Duodenal mucosa (tissue), 2 donors: ENCODE measurements at regions not wholly inside any gene's neighbourhood (a gene's known extent, or its start where the extent isn't known, plus 50 kb on each side); places are given as distances from the start of the nearest gene placed in this dataset.
"Not testable (repeated sequence)": the region's sequence is repeated elsewhere in the genome, so short reads cannot be mapped to it uniquely, and the experiment has no call there.

Experiments
- H3K27ac ChIP-seq: one replicate; pipeline ENCODE4 v1.7.0; 2013; ENCODE audit warnings: low read depth, low read length
- H3K27me3 ChIP-seq, 2 donors: one replicate each; pipeline ENCODE4 v1.7.0; 2013; ENCODE audit warnings: low read length in 2 of 2, control low read depth in 1 of 2; ENCODE audit not compliant: insufficient read depth in 2 of 2, control insufficient read depth in 1 of 2
- H3K36me3 ChIP-seq, 2 donors: one replicate each; pipeline ENCODE4 v1.7.0; 2013; ENCODE audit warnings: low read length in 2 of 2, control low read depth in 1 of 2; ENCODE audit not compliant: insufficient read depth in 2 of 2, control insufficient read depth in 1 of 2
- H3K4me1 ChIP-seq, 2 donors: one replicate each; pipeline ENCODE4 v1.7.0; 2013; ENCODE audit warnings: low read length in 2 of 2, control low read depth in 1 of 2; ENCODE audit not compliant: insufficient read depth in 2 of 2, control insufficient read depth in 1 of 2
- H3K4me3 ChIP-seq, 2 donors: one replicate each; pipeline ENCODE4 v1.7.0; 2013; ENCODE audit warnings: low read length in 2 of 2, low read depth in 1 of 2
- H3K9ac ChIP-seq, 2 donors: one replicate each; pipeline ENCODE4 v1.7.0; 2013; ENCODE audit warnings: low read length in 2 of 2, low read depth in 1 of 2
- H3K9me3 ChIP-seq, 2 donors: one replicate each; pipeline ENCODE4 v1.7.0; 2013; ENCODE audit warnings: low read length in 2 of 2, control low read depth in 1 of 2; ENCODE audit not compliant: control insufficient read depth in 1 of 2

DNA sequence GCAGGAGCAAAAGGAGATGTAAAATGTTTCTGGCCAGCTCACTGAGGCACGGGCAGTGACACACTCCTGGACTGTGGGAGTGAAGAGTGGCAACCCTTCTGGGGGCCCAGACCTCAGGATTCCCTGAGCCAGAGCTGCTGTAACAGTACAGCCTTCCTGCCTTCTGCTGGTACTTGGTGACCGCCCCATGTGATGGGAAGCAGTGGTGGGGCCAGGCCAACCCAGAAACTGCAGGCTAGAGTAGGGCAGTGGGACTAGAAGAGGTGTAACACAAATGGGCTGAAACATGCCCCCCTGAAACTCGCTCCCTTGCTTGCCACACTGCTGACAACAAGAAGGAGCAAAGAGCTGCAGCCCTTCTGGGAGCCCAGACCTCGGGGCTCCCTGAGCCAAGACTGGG lies 217.1 kb upstream of the TRPC4 start:
- Histone ChIP-seq H3K9me3 (peaks cover 17 to 20% of the 10 kb centered on the region in 2 donors), H3K27ac (no peak overlapping the region), H3K4me1 (no peaks in the 10 kb centered on the region), H3K9ac (no peak overlapping the region), H3K27me3 (no peaks in the 10 kb centered on the region), H3K4me3 (no peak overlapping the region), H3K36me3 (no peaks in the 10 kb centered on the region)

DNA sequence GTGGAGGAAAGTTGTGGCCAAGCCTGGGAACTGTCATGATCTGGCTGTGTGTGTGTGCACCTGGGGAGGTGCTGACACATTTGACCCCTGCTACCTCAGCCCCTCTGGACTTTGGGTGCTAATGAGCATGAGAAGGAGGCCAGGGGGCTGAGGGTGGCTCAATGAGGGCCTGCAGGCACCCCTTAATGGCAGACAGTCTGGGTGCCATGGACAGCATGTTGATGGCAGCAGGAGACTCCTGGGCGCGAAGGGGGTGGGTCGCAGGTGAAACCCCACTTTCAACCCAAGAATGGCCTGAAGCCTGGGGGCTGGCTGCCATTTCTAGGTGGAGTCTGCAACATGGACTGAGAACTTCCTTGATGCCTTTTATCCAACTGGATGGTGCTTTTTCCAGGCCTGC lies 216.4 kb upstream of the TRPC4 start:
- H3K9me3 ChIP-seq, result peaks cover 17 to 20% of the 10 kb centered on the region in 2 donors
- no peak overlapping the region for H3K9ac ChIP-seq
- H3K36me3 ChIP-seq, result no peaks in the 10 kb centered on the region
- no peaks in the 10 kb centered on the region for H3K4me1 ChIP-seq
- no peaks in the 10 kb centered on the region for H3K27me3 ChIP-seq
- no peak overlapping the region for H3K27ac ChIP-seq
- no peak overlapping the region for H3K4me3 ChIP-seq

DNA sequence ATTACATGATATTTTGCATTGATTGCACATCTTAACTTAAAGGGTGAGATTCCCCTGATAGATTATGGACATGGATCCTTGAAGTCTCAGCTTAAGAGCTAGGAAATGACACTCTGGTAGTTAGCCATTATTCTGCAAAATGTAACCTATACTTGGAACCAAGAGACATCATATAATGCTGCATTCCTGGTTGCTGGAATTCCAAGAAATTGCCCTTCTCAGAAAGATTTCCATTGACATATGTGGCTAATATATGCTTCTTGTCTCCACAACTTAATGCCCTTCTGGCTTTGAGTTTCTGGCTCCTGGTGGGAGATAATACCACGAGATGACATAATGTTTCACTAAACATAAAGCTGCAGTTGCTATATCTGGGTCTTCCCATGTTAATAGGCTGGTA lies 204.4 kb upstream of the TRPC4 start:
- H3K4me1 ChIP-seq, result no peaks in the 10 kb centered on the region
- no peaks in the 10 kb centered on the region for H3K27me3 ChIP-seq
- no peaks in the 10 kb centered on the region for H3K36me3 ChIP-seq
- no peak overlapping the region for H3K4me3 ChIP-seq
- H3K9ac ChIP-seq, result no peak overlapping the region
- no peak overlapping the region for H3K27ac ChIP-seq
- H3K9me3 ChIP-seq, result no peaks in the 10 kb centered on the region

DNA sequence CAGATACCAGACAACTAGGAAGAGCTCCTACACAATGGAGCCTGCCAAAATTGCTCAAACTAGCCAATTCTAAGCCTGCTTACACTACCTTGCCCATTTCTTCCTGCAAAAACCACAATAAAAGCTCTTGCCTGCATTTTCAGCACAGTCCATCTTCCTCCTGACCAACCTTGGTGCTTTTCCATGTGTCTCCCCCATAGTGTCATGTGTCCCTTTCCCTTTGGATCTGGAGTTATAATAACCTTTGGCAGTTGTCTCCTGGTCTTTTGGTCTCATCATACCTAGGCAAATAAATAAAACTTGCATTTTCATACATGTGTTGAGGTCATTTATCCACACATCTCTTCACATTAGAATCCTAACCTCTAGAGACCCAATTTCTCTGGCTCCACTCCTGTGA lies 203.1 kb upstream of the TRPC4 start:
- Histone ChIP-seq H3K4me1 (no peaks in the 10 kb centered on the region), H3K4me3 (no peak overlapping the region), H3K9ac (no peak overlapping the region), H3K9me3 (no peaks in the 10 kb centered on the region), H3K36me3 (no peaks in the 10 kb centered on the region), H3K27me3 (no peaks in the 10 kb centered on the region), H3K27ac (no peak overlapping the region)

DNA sequence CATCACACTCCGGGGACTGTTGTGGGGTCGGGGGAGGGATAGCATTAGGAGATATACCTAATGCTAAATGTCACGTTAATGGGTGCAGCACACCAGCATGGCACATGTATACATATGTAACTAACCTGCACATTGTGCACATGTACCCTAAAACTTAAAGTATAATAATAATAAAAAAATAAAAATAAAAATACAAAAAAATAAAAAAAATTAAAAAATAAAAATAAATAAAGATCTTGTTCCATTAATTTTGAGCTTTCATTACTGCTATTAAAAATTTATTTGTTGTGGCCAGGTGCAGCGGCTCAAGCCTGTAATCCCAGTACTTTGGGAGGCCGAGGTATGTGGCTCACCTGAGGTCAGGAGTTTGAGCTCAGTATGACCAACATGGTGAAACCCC lies 201.8 kb upstream of the TRPC4 start:
- not testable (repeated sequence) for H3K36me3 ChIP-seq, H3K27me3 ChIP-seq, H3K27ac ChIP-seq, H3K4me1 ChIP-seq, H3K9me3 ChIP-seq, H3K4me3 ChIP-seq, H3K9ac ChIP-seq

DNA sequence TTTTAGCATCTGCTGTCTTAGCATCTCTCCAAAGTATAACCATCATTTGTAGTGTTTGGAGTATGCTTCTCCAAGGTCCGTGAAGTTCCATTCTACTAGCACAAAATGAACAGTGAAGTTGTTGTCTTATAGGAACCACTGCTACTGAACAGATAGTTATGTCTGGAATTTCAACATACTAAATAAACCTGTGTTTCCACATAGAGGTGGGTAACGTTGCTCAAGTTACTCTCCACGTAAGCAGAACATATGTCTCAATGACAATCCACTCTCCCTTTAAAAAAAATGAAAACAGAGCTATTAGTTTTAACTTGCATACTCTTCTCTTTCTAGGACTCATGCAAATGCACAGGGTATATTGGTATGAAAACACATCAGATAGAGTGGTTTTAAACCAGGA lies 184.3 kb upstream of the TRPC4 start:
- Histone ChIP-seq H3K27ac (no peak overlapping the region), H3K4me1 (no peaks in the 10 kb centered on the region), H3K9ac (no peak overlapping the region), H3K9me3 (no peaks in the 10 kb centered on the region), H3K4me3 (no peak overlapping the region), H3K27me3 (no peaks in the 10 kb centered on the region), H3K36me3 (no peaks in the 10 kb centered on the region)

DNA sequence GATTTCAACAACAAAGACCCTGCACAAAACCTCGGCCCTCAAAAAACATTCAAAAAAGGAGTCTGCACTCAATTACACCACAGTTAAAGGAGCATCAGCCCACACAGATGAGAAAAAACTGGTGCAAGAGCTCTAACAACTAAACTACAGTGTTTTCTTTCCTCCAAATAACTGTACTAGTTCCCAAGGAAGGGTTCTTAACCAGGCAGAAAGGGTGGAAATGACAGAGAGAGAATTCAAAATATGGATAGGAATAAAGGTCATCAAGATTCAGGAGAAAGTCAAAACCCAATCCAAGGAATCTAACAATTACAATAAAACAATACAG lies 176.4 kb upstream of the TRPC4 start:
- Histone ChIP-seq H3K36me3 (no peaks in the 10 kb centered on the region), H3K27ac (no peak overlapping the region), H3K4me1 (no peaks in the 10 kb centered on the region), H3K9me3 (no peaks in the 10 kb centered on the region), H3K27me3 (no peaks in the 10 kb centered on the region), H3K4me3 (no peak overlapping the region), H3K9ac (no peak overlapping the region)

DNA sequence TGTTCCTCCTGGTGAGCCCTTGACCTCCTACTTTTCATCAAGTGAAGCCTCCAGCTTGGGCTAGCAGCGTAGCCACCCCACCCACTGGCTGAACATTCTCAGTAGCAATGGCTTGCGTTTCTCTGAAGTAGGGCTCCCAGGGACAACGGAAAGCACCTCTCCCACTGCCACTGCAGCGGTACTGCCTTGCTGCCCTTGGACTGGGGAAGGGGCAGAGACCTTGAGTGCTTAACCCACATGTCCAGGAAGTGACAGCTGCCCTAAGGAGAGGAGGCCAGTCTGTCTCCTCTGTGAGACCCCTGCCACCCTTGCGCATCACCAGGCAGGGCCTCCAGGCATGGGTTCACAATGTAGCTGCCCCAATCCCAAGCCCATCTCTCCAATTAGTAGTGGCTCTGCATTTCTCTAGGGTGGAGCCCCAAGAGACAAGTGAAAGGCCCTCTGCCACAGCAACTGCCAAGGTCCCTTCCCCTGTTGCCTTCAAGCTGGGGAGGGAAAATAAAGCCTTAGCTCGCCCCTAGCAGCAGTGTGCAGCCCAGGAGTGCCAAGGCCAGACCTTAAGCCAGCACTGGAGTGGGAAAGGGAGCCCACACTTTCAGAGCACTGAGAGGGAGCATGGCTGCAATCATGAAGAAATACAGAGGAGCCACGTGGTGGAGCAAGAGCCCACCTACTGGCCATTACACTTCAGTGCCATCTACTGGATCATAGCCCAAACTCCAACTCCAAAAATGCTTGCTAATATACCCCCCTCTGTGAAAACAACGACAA lies 175.9 kb upstream of the TRPC4 start:
- Histone ChIP-seq H3K4me3 (no peak overlapping the region), H3K9me3 (no peaks in the 10 kb centered on the region), H3K9ac (no peak overlapping the region), H3K27me3 (no peaks in the 10 kb centered on the region), H3K4me1 (no peaks in the 10 kb centered on the region), H3K36me3 (no peaks in the 10 kb centered on the region), H3K27ac (no peak overlapping the region)

DNA sequence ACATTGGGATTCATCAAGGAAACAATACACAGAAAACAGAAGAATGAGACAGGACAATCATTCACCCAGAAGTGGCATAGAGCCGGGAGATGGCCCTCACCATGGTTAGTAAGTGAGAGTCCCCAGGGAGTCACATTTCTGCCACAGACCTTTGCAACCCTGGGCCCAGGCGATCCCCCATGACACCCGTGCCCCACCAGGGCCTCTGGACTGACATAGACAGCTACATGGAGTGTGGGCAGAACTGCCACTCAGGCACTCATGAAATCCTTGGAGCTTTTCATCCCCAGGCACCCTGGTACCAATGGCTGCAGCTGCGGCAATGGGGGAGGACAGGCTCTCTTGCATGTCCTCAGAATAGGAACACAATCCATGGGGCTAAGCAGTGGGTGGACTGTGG lies 174.5 kb upstream of the TRPC4 start:
- no peak overlapping the region for H3K27ac ChIP-seq
- no peak overlapping the region for H3K9ac ChIP-seq

DNA sequence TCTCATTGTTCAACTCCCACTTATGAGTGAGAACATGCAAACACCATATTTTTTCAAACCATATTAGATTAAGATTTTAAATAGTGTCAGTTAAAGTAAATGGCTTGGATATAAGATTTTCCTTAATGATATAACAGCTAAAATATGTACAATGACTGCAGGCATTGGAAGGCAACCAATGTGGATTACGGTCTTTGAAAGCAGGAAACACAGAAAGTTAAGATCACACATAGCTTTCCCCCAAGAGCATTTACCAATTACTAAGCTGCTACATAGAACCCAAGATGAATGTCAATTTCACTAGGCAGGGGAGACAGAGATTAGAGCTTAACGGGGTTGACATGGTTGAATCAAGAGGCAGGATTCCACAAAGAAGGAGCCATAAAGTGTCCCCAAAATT lies 173.2 kb upstream of the TRPC4 start:
- H3K27ac ChIP-seq, result no peak overlapping the region

More for the DNA sequence above, 174.5 kb upstream of the TRPC4 start:
- no peaks in the 10 kb centered on the region for H3K27me3 ChIP-seq
- no peaks in the 10 kb centered on the region for H3K36me3 ChIP-seq
- H3K4me1 ChIP-seq, result no peaks in the 10 kb centered on the region
- no peaks in the 10 kb centered on the region for H3K9me3 ChIP-seq
- no peak overlapping the region for H3K4me3 ChIP-seq

DNA sequence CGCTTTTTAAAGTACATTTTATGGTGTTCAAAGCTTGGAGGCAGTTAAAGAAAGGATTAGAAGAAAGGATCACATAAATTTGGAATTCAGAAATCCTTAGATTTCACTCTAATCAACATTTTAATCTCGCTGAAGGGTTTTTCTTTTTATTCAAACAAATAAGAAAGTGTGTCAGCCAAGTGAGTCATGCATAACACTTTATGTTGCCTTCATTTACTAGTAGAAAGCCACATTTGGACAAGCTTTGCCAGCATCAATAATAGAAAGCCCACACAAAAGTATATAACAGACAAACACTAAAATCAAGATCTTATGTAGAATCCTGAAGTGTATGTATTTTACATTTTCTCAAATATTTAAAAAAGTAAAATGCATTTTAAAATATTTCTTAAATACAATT lies 154.9 kb upstream of the TRPC4 start:
- Histone ChIP-seq H3K9me3 (peaks cover 2 to 4% of the 10 kb centered on the region in 2 donors), H3K4me1 (no peaks in the 10 kb centered on the region), H3K27ac (no peak overlapping the region), H3K36me3 (no peaks in the 10 kb centered on the region), H3K9ac (no peak overlapping the region), H3K4me3 (no peak overlapping the region), H3K27me3 (no peaks in the 10 kb centered on the region)

More for the DNA sequence above, 173.2 kb upstream of the TRPC4 start:
- no peak overlapping the region for H3K9ac ChIP-seq
- H3K4me1 ChIP-seq, result no peaks in the 10 kb centered on the region
- H3K9me3 ChIP-seq, result no peaks in the 10 kb centered on the region
- H3K4me3 ChIP-seq, result no peak overlapping the region
- no peaks in the 10 kb centered on the region for H3K36me3 ChIP-seq
- no peaks in the 10 kb centered on the region for H3K27me3 ChIP-seq
